ENCODE measurements at regions not wholly inside any gene's neighbourhood (a gene's known extent, or its start where the extent isn't known, plus 50 kb on each side); places are given as distances from the start of the nearest gene placed in this dataset.

DNA sequence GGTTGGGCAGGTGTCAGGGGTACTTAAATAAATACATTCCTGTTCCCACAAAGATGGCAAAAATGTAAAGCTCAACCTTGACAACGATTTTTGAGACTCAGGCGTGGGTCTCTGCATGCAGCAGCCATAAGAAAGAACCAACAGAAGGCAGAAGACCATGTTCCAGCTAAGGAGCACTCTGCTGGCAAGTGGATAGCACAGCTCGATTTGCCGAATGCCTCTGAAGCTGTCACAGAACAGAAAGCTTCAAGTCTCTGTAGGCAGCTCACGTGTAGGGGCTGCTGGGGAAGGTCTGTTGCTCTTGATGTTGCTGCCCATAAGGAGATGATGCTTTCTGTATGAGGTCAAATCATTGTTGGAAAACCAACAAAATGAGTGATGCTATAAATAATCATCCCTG is 119.6 kb upstream of the GRIN3A start:
- no peak overlapping the region for H3K4ac ChIP-seq (ENCODE audit: low read length)
- H3K23ac ChIP-seq (ENCODE audit: low read depth, low read length, poor library complexity), result no peak overlapping the region
- no peak overlapping the region for H3K4me2 ChIP-seq (ENCODE audit: insufficient read depth, low read length, poor library complexity, severe bottlenecking)
- H3K27ac ChIP-seq (replicated peaks; ENCODE audit: low read length), result no peak overlapping the region
- no CpG with 5 or more reads among the region's 5 CpGs for WGBS, 2 donors (ENCODE audit: extremely low coverage in 2 of 2, insufficient read length in 2 of 2, insufficient replicate concordance in 1 of 2)
- no peaks in the 10 kb centered on the region for H3K9me3 ChIP-seq (replicated peaks in 1 of 2; ENCODE audit: control insufficient read depth in 2 of 2, insufficient read depth in 1 of 2, low read depth in 1 of 2, low read length in 2 of 2)
- H2BK12ac ChIP-seq (ENCODE audit: low read length), result no peak overlapping the region
- no peak overlapping the region for H2BK15ac ChIP-seq (ENCODE audit: low read length)
- H2AK5ac ChIP-seq (ENCODE audit: low read depth, low read length), result no peak overlapping the region
- no peak overlapping the region for H3K9ac ChIP-seq (ENCODE audit: low read depth, low read length, poor library complexity)
- H3K4me3 ChIP-seq (ENCODE audit: low read length in 2 of 2), result no peak overlapping the region
- H3K14ac ChIP-seq (ENCODE audit: low read length), result no peak overlapping the region
- no peak overlapping the region for H2BK5ac ChIP-seq (ENCODE audit: low read length)
- H4K91ac ChIP-seq (ENCODE audit: low read depth, low read length, poor library complexity), result no peak overlapping the region
- no peak for DNase-seq (ENCODE audit: low spot score)
- H3K36me3 ChIP-seq (replicated peaks in 1 of 2; ENCODE audit: control insufficient read depth in 2 of 2, insufficient read depth in 2 of 2, low read length in 2 of 2), result no peaks in the 10 kb centered on the region
- H3K18ac ChIP-seq (ENCODE audit: low read length), result no peak overlapping the region
- no peak overlapping the region for H4K8ac ChIP-seq (ENCODE audit: low read depth, low read length)
- peaks cover 0 to 2% of the 10 kb centered on the region in 2 donors for H3K4me1 ChIP-seq (ENCODE audit: control insufficient read depth in 2 of 2, insufficient read depth in 1 of 2, low read depth in 1 of 2, low read length in 2 of 2)
- no peak overlapping the region for H2BK120ac ChIP-seq (ENCODE audit: low read depth, low read length)
- H3K27me3 ChIP-seq (ENCODE audit: control insufficient read depth in 3 of 3, insufficient read depth in 3 of 3, low read depth in 1 of 3, low read length in 3 of 3), result no peaks in the 10 kb centered on the region
- H2AFZ ChIP-seq (ENCODE audit: low read length), result no peak overlapping the region
- H3K79me1 ChIP-seq (ENCODE audit: low read depth, low read length), result no peaks in the 10 kb centered on the region

DNA sequence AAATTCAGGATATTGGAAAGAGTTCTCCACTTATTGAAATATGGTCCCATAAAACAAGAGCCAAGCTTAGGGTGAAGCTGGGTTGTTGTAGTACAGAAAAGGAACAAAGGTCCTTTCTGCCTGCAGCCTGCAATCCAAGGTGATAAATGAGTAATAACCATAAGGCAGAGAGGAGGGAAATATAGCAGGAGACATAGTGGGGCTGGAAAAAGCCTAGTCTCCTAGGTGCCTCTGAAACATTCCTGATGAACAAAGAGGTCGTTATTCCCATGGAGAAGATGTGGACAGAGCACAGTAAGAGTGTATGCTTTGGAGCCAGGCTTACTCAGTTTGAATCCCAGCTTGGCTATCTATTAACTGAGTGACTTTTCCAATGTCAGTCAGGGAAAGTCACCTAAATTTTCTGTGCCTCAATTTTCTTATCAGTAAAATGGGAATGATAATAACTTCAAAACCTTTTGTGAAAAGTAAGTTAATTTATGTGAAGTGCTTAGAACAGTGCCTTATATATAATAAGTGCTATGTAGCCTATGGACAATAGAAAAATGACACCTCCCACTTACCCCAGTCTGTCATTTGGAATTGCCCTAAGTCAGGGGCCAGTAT is 110.8 kb upstream of the GRIN3A start:
- H3K27me3 ChIP-seq (ENCODE audit: control insufficient read depth in 3 of 3, insufficient read depth in 3 of 3, low read depth in 1 of 3, low read length in 3 of 3), result no peaks in the 10 kb centered on the region
- H3K36me3 ChIP-seq (replicated peaks in 1 of 2; ENCODE audit: control insufficient read depth in 2 of 2, insufficient read depth in 2 of 2, low read length in 2 of 2), result no peaks in the 10 kb centered on the region
- no peak overlapping the region for H3K4ac ChIP-seq (ENCODE audit: low read length)
- peaks cover 0 to 3% of the 10 kb centered on the region in 2 donors for H3K4me1 ChIP-seq (ENCODE audit: control insufficient read depth in 2 of 2, insufficient read depth in 1 of 2, low read depth in 1 of 2, low read length in 2 of 2)
- H3K4me2 ChIP-seq (ENCODE audit: insufficient read depth, low read length, poor library complexity, severe bottlenecking), result no peak overlapping the region
- no peak overlapping the region for H3K18ac ChIP-seq (ENCODE audit: low read length)
- H3K79me1 ChIP-seq (ENCODE audit: low read depth, low read length), result no peaks in the 10 kb centered on the region
- H2AK5ac ChIP-seq (ENCODE audit: low read depth, low read length), result no peak overlapping the region
- H3K9me3 ChIP-seq (replicated peaks in 1 of 2; ENCODE audit: control insufficient read depth in 2 of 2, insufficient read depth in 1 of 2, low read depth in 1 of 2, low read length in 2 of 2), result no peaks in the 10 kb centered on the region
- no CpG with 5 or more reads among the region's 1 CpG for WGBS, 2 donors (ENCODE audit: extremely low coverage in 2 of 2, insufficient read length in 2 of 2, insufficient replicate concordance in 1 of 2)
- no peak overlapping the region for H3K14ac ChIP-seq (ENCODE audit: low read length)
- no peak overlapping the region for H4K8ac ChIP-seq (ENCODE audit: low read depth, low read length)
- no peak for DNase-seq (ENCODE audit: low spot score)
- H2BK15ac ChIP-seq (ENCODE audit: low read length), result no peak overlapping the region
- no peak overlapping the region for H2BK12ac ChIP-seq (ENCODE audit: low read length)
- H4K91ac ChIP-seq (ENCODE audit: low read depth, low read length, poor library complexity), result no peak overlapping the region
- no peak overlapping the region for H2BK120ac ChIP-seq (ENCODE audit: low read depth, low read length)
- H2BK5ac ChIP-seq (ENCODE audit: low read length), result no peak overlapping the region
- H3K9ac ChIP-seq (ENCODE audit: low read depth, low read length, poor library complexity), result no peak overlapping the region
- H3K4me3 ChIP-seq (ENCODE audit: low read length in 2 of 2), result no peak overlapping the region
- no peak overlapping the region for H2AFZ ChIP-seq (ENCODE audit: low read length)
- H3K27ac ChIP-seq (replicated peaks; ENCODE audit: low read length), result no peak overlapping the region
- no peak overlapping the region for H3K23ac ChIP-seq (ENCODE audit: low read depth, low read length, poor library complexity)

DNA sequence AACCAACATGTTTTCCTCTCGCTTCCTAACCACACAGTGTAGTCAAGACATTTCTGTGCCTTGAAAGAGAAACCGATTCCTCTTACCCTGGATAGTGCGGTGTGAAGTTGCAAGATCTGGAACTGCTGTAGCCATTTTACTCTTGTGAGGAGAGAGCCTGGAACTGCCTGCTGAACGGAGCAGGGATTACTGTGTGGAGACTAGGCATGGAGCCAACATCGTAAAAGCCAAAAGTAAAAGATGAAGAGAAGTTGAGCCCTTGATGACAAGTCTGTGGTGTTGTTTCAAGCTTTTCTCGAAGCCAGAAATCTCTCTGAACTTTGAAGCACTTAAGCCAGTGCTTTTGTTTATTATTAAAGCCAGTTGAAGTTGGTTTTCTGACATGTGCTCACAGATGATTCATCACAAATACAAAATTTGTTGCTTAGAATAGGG is 110.1 kb upstream of the GRIN3A start:
- no peak for DNase-seq (ENCODE audit: low spot score)
- H3K4me2 ChIP-seq (ENCODE audit: insufficient read depth, low read length, poor library complexity, severe bottlenecking), result no peak overlapping the region
- H2AK5ac ChIP-seq (ENCODE audit: low read depth, low read length), result no peak overlapping the region
- H3K9me3 ChIP-seq (replicated peaks in 1 of 2; ENCODE audit: control insufficient read depth in 2 of 2, insufficient read depth in 1 of 2, low read depth in 1 of 2, low read length in 2 of 2), result no peaks in the 10 kb centered on the region
- no peak overlapping the region for H3K14ac ChIP-seq (ENCODE audit: low read length)
- no peak overlapping the region for H3K4ac ChIP-seq (ENCODE audit: low read length)
- H3K18ac ChIP-seq (ENCODE audit: low read length), result no peak overlapping the region
- H2AFZ ChIP-seq (ENCODE audit: low read length), result no peak overlapping the region
- H3K4me3 ChIP-seq (ENCODE audit: low read length in 2 of 2), result no peak overlapping the region
- no peak overlapping the region for H4K8ac ChIP-seq (ENCODE audit: low read depth, low read length)
- H2BK120ac ChIP-seq (ENCODE audit: low read depth, low read length), result no peak overlapping the region
- H2BK12ac ChIP-seq (ENCODE audit: low read length), result no peak overlapping the region
- WGBS, 2 donors (ENCODE audit: extremely low coverage in 2 of 2, insufficient read length in 2 of 2, insufficient replicate concordance in 1 of 2), result no CpG with 5 or more reads among the region's 6 CpGs
- H3K27ac ChIP-seq (replicated peaks; ENCODE audit: low read length), result no peak overlapping the region
- H3K36me3 ChIP-seq (replicated peaks in 1 of 2; ENCODE audit: control insufficient read depth in 2 of 2, insufficient read depth in 2 of 2, low read length in 2 of 2), result no peaks in the 10 kb centered on the region
- H3K9ac ChIP-seq (ENCODE audit: low read depth, low read length, poor library complexity), result no peak overlapping the region
- H2BK5ac ChIP-seq (ENCODE audit: low read length), result no peak overlapping the region
- H2BK15ac ChIP-seq (ENCODE audit: low read length), result no peak overlapping the region
- peaks cover 0 to 3% of the 10 kb centered on the region in 2 donors for H3K4me1 ChIP-seq (ENCODE audit: control insufficient read depth in 2 of 2, insufficient read depth in 1 of 2, low read depth in 1 of 2, low read length in 2 of 2)
- no peaks in the 10 kb centered on the region for H3K79me1 ChIP-seq (ENCODE audit: low read depth, low read length)
- no peak overlapping the region for H4K91ac ChIP-seq (ENCODE audit: low read depth, low read length, poor library complexity)
- no peak overlapping the region for H3K23ac ChIP-seq (ENCODE audit: low read depth, low read length, poor library complexity)
- H3K27me3 ChIP-seq (ENCODE audit: control insufficient read depth in 3 of 3, insufficient read depth in 3 of 3, low read depth in 1 of 3, low read length in 3 of 3), result no peaks in the 10 kb centered on the region

DNA sequence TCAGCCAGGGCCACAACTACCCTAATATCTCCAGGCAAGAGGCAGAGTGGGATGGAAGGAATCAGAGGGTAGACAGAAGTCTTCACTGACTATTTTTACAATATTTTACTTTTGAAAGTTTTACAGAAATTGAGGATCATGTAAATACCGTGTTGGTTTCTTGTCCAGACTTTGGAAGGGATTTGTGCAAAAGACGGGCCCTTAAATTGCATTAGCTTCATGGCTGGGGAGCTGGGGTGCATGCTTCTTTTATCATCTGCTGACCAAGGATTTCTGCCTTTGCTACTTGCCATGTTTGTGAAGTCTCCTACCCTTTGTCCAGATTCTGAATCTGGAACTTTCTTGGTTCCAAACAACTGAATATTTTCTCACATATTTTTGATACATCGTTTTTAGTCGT is 107.7 kb upstream of the GRIN3A start:
- H2BK5ac ChIP-seq (ENCODE audit: low read length), result no peak overlapping the region
- no peak overlapping the region for H3K27ac ChIP-seq (replicated peaks; ENCODE audit: low read length)
- no CpG with 5 or more reads among the region's 4 CpGs for WGBS, 2 donors (ENCODE audit: extremely low coverage in 2 of 2, insufficient read length in 2 of 2, insufficient replicate concordance in 1 of 2)
- no peaks in the 10 kb centered on the region for H3K27me3 ChIP-seq (ENCODE audit: control insufficient read depth in 3 of 3, insufficient read depth in 3 of 3, low read depth in 1 of 3, low read length in 3 of 3)
- no peaks in the 10 kb centered on the region for H3K79me1 ChIP-seq (ENCODE audit: low read depth, low read length)
- no peak overlapping the region for H3K14ac ChIP-seq (ENCODE audit: low read length)
- no peak overlapping the region for H3K9ac ChIP-seq (ENCODE audit: low read depth, low read length, poor library complexity)
- H3K36me3 ChIP-seq (replicated peaks in 1 of 2; ENCODE audit: control insufficient read depth in 2 of 2, insufficient read depth in 2 of 2, low read length in 2 of 2), result no peaks in the 10 kb centered on the region
- no peak overlapping the region for H2AFZ ChIP-seq (ENCODE audit: low read length)
- no peak overlapping the region for H2BK12ac ChIP-seq (ENCODE audit: low read length)
- no peak overlapping the region for H3K23ac ChIP-seq (ENCODE audit: low read depth, low read length, poor library complexity)
- H3K4me3 ChIP-seq (ENCODE audit: low read length in 2 of 2), result no peak overlapping the region
- H2BK120ac ChIP-seq (ENCODE audit: low read depth, low read length), result no peak overlapping the region
- H3K18ac ChIP-seq (ENCODE audit: low read length), result no peak overlapping the region
- DNase-seq (ENCODE audit: low spot score), result no peak
- peaks cover 0 to 3% of the 10 kb centered on the region in 2 donors for H3K4me1 ChIP-seq (ENCODE audit: control insufficient read depth in 2 of 2, insufficient read depth in 1 of 2, low read depth in 1 of 2, low read length in 2 of 2)
- H3K4ac ChIP-seq (ENCODE audit: low read length), result no peak overlapping the region
- H4K91ac ChIP-seq (ENCODE audit: low read depth, low read length, poor library complexity), result no peak overlapping the region
- H2AK5ac ChIP-seq (ENCODE audit: low read depth, low read length), result no peak overlapping the region
- H4K8ac ChIP-seq (ENCODE audit: low read depth, low read length), result no peak overlapping the region
- no peak overlapping the region for H3K4me2 ChIP-seq (ENCODE audit: insufficient read depth, low read length, poor library complexity, severe bottlenecking)
- no peaks in the 10 kb centered on the region for H3K9me3 ChIP-seq (replicated peaks in 1 of 2; ENCODE audit: control insufficient read depth in 2 of 2, insufficient read depth in 1 of 2, low read depth in 1 of 2, low read length in 2 of 2)
- no peak overlapping the region for H2BK15ac ChIP-seq (ENCODE audit: low read length)

Data from neuronal stem cell (in vitro differentiated cells).